B cell (primary cell): ENCODE measurements at regions not wholly inside any gene's neighbourhood (a gene's known extent, or its start where the extent isn't known, plus 50 kb on each side); places are given as distances from the start of the nearest gene placed in this dataset.
"Not testable (repeated sequence)": the region's sequence is repeated elsewhere in the genome, so short reads cannot be mapped to it uniquely, and the experiment has no call there.

ENCODE experiments used
- ATAC-seq: fragments of 200-7000 bp; cut with Tn5 transposase; one replicate; pipeline ENCODE4 v1.10.0; 2021; ENCODE audit warnings: low read depth, mild to moderate bottlenecking, moderate number of reproducible peaks, moderate library complexity
- CTCF ChIA-PET: fragments of 350-600 bp; sonication (Branson Sonifier 250); formaldehyde crosslinking; loops from one replicate; lab custom pipeline; 2021; ENCODE audit warnings: antibody characterized with exemption, inconsistent platforms; lab: Charles Lee
- POLR2A ChIA-PET: fragments of 350-600 bp; sonication (Branson Sonifier 250); formaldehyde crosslinking; loops from one replicate; lab custom pipeline; 2021; ENCODE audit warnings: antibody characterized with exemption; lab: Charles Lee
- DNase-seq: peaks from one replicate; pipeline ENCODE4 v3.0.0; 2013
- H2AFZ ChIP-seq: 2 replicates; pipeline ENCODE4 v1.6.1; 2012; ENCODE audit warnings: mild to moderate bottlenecking, low read depth, low read length; ENCODE audit not compliant: insufficient read depth, poor library complexity, severe bottlenecking
- H3K27ac ChIP-seq, 2 donors: 1 replicate in 1 of 2; 2 replicates in 1 of 2; pipeline ENCODE4 v1.5.1; 2012 to 2013; ENCODE audit warnings: low read length in 2 of 2, mild to moderate bottlenecking in 2 of 2, moderate library complexity in 1 of 2
- H3K27me3 ChIP-seq, 4 experiments: fragments of 200-600 bp in 1 of 4; sonication (generic) in 1 of 4; replicated peaks in 1 of 4; 1 replicate in 2 of 4; 2 replicates in 2 of 4; pipeline versions ENCODE4 v1.6.1 to v1.7.0; 2013 to 2016; ENCODE audit warnings: low read length in 3 of 4, mild to moderate bottlenecking in 2 of 4, mixed read lengths in 1 of 4, moderate library complexity in 1 of 4; ENCODE audit not compliant: insufficient read depth in 4 of 4, control insufficient read depth in 3 of 4; ENCODE audit errors: control extremely low read depth in 1 of 4
- H3K36me3 ChIP-seq, 2 experiments: replicated peaks in 1 of 2; 1 replicate in 1 of 2; 2 replicates in 1 of 2; pipeline versions ENCODE4 v1.6.1 to v1.7.1; 2013; ENCODE audit warnings: low read length in 1 of 2; ENCODE audit not compliant: insufficient read depth in 2 of 2, control insufficient read depth in 1 of 2; ENCODE audit errors: control extremely low read depth in 1 of 2, extremely low read depth in 1 of 2
- H3K4me1 ChIP-seq, 2 donors: fragments of 200-600 bp in 1 of 2; sonication (generic) in 1 of 2; 1 replicate in 1 of 2; 2 replicates in 1 of 2; pipeline versions ENCODE4 v1.5.1 to v1.6.1; 2013 to 2017; ENCODE audit warnings: low read length in 2 of 2; ENCODE audit not compliant: control insufficient read depth in 2 of 2, insufficient read depth in 2 of 2
- H3K4me2 ChIP-seq: replicated peaks from 2 replicates; pipeline ENCODE3; 2012; ENCODE audit warnings: mild to moderate bottlenecking, low read depth, low read length; ENCODE audit not compliant: poor library complexity, severe bottlenecking
- H3K4me3 ChIP-seq, 5 experiments: fragments of 200-600 bp in 1 of 5; sonication (generic) in 1 of 5; 1 replicate in 3 of 5; 2 replicates in 2 of 5; pipeline versions ENCODE4 v1.5.1 to v1.7.0; 2011 to 2016; ENCODE audit warnings: low read length in 4 of 5, mild to moderate bottlenecking in 4 of 5, low read depth in 2 of 5, control low read depth in 1 of 5, moderate library complexity in 1 of 5; ENCODE audit not compliant: insufficient read depth in 1 of 5; ENCODE audit errors: control extremely low read depth in 1 of 5, extremely low read depth in 1 of 5
- H3K79me2 ChIP-seq: fragments of 200-600 bp; sonication (generic); one replicate; pipeline ENCODE4 v1.6.0; 2016; ENCODE audit warnings: low read length; ENCODE audit not compliant: control insufficient read depth, insufficient read depth
- H3K9ac ChIP-seq: fragments of 200-600 bp; sonication (generic); 2 replicates; pipeline ENCODE4 v1.6.1; 2017; ENCODE audit warnings: mild to moderate bottlenecking, low read length, moderate library complexity
- H3K9me3 ChIP-seq, 3 donors: one replicate each; pipeline versions ENCODE4 v1.6.1 to v1.7.1; 2013; ENCODE audit warnings: low read length in 2 of 3; ENCODE audit not compliant: control insufficient read depth in 2 of 3, insufficient read depth in 1 of 3; ENCODE audit errors: control extremely low read depth in 1 of 3
- H4K20me1 ChIP-seq: 2 replicates; pipeline ENCODE4 v1.6.0; 2012; ENCODE audit warnings: mild to moderate bottlenecking, low read length; ENCODE audit not compliant: insufficient read depth, control insufficient read depth, poor library complexity, severe bottlenecking
- H3K27ac Mint-ChIP-seq: one replicate; pipeline ENCODE4 v1.8.0; 2021; ENCODE audit warnings: mixed read lengths
- H3K27me3 Mint-ChIP-seq: one replicate; pipeline ENCODE4 v1.8.0; 2021; ENCODE audit warnings: mixed read lengths
- H3K4me1 Mint-ChIP-seq: one replicate; pipeline ENCODE4 v1.8.0; 2021; ENCODE audit warnings: mixed read lengths
- H3K4me3 Mint-ChIP-seq: one replicate; pipeline ENCODE4 v1.8.0; 2021; ENCODE audit warnings: mixed read lengths
- H3K9me3 Mint-ChIP-seq: one replicate; pipeline ENCODE4 v1.8.0; 2022; ENCODE audit warnings: mixed read lengths; ENCODE audit not compliant: insufficient read depth
- WGBS: methylation state at CpG from one replicate; pipeline ENCODE4 v1.1.5; 2013; ENCODE audit warnings: missing lambda C conversion rate; ENCODE audit not compliant: insufficient coverage; 5-methylcytosine and 5-hydroxymethylcytosine counted together
- intact Hi-C: fragments of 100-400 bp; cut with micrococcal nuclease; formaldehyde crosslinking; loops from one replicate; pipeline ENCODE4 v1.10.0; 2022

- no CpG with 5 or more reads among the region's 2 CpGs for WGBS
- H3K4me1 ChIP-seq, POLR2A ChIA-PET: not testable (repeated sequence)
Measured at GRCh38 chr6:58347534-58347933, 1030.1 kb downstream of the PRIM2 start.

GRCh38 chr6:58351619-58352018 is 1034.2 kb downstream of the PRIM2 start:
- H3K27me3 Mint-ChIP-seq, H3K4me3 Mint-ChIP-seq, H3K4me3 ChIP-seq, H3K36me3 ChIP-seq, H2AFZ ChIP-seq, intact Hi-C loops, H3K27ac Mint-ChIP-seq, DNase-seq, H3K79me2 ChIP-seq, H3K4me1 ChIP-seq, ATAC-seq, H3K27ac ChIP-seq, H3K9me3 ChIP-seq, H3K4me2 ChIP-seq, H3K4me1 Mint-ChIP-seq, H3K27me3 ChIP-seq, POLR2A ChIA-PET, H4K20me1 ChIP-seq, H3K9ac ChIP-seq, H3K9me3 Mint-ChIP-seq, CTCF ChIA-PET: not testable (repeated sequence)
- WGBS: no CpG with 5 or more reads among the region's 1 CpG

More at GRCh38 chr6:58347534-58347933, 1030.1 kb downstream of the PRIM2 start:
- H3K9me3 ChIP-seq, H3K27ac Mint-ChIP-seq, H2AFZ ChIP-seq, H4K20me1 ChIP-seq, CTCF ChIA-PET, H3K9me3 Mint-ChIP-seq, DNase-seq, H3K4me3 ChIP-seq, H3K4me1 Mint-ChIP-seq, H3K36me3 ChIP-seq, H3K4me2 ChIP-seq, H3K4me3 Mint-ChIP-seq, H3K9ac ChIP-seq, H3K27ac ChIP-seq, ATAC-seq, H3K79me2 ChIP-seq, H3K27me3 ChIP-seq, H3K27me3 Mint-ChIP-seq, intact Hi-C loops: not testable (repeated sequence)

GRCh38 chr6:58358452-58358851 is 1041.0 kb downstream of the PRIM2 start:
- H3K4me2 ChIP-seq, H3K4me1 Mint-ChIP-seq, H3K27ac ChIP-seq, H3K27ac Mint-ChIP-seq, H3K9me3 ChIP-seq, H3K4me3 ChIP-seq, H3K4me3 Mint-ChIP-seq, H4K20me1 ChIP-seq, ATAC-seq, intact Hi-C loops, H3K27me3 ChIP-seq, CTCF ChIA-PET, H3K9ac ChIP-seq, H3K9me3 Mint-ChIP-seq, H3K36me3 ChIP-seq, H2AFZ ChIP-seq, H3K27me3 Mint-ChIP-seq, H3K4me1 ChIP-seq, DNase-seq, POLR2A ChIA-PET, H3K79me2 ChIP-seq: not testable (repeated sequence)
- 67% methylated on average over 1 of the region's 1 CpG for WGBS

GRCh38 chr6:58365856-58366255 is 1048.4 kb downstream of the PRIM2 start:
- H3K9me3 Mint-ChIP-seq, H3K27me3 ChIP-seq, H3K27me3 Mint-ChIP-seq, H3K4me3 Mint-ChIP-seq, intact Hi-C loops, H4K20me1 ChIP-seq, H3K27ac ChIP-seq, CTCF ChIA-PET, H3K36me3 ChIP-seq, H3K9ac ChIP-seq, H3K79me2 ChIP-seq, H3K27ac Mint-ChIP-seq, H2AFZ ChIP-seq, H3K4me2 ChIP-seq, H3K9me3 ChIP-seq, H3K4me3 ChIP-seq, DNase-seq, POLR2A ChIA-PET, H3K4me1 ChIP-seq, H3K4me1 Mint-ChIP-seq, ATAC-seq: not testable (repeated sequence)
- WGBS: 73% methylated on average over 2 of the region's 3 CpGs
